HepG2 (cell line): ENCODE measurements at regions not wholly inside any gene's neighbourhood (a gene's known extent, or its start where the extent isn't known, plus 50 kb on each side); places are given as distances from the start of the nearest gene placed in this dataset.

Experiments
- ATAC-seq: fragments of 200-7000 bp; cut with Tn5 transposase; 3 replicates; pipeline ENCODE4 v1.9.1; 2020; ENCODE audit warnings: mild to moderate bottlenecking, moderate library complexity
- BruUV-seq: library from RNA; stranded (reverse); fragments of 400-500 nt; replicated peaks from 2 replicates; lab custom pipeline; 2021; lab: Mats Ljungman, UMichigan
- CTCF ChIA-PET: fragments of 300-600 bp; formaldehyde crosslinking; extraction: SDS; loops from one replicate; lab custom pipeline; 2021; ENCODE audit warnings: low total read pairs, inconsistent platforms, low intra/inter-chr PET ratio; lab: Yijun Ruan, JAX
- POLR2A ChIA-PET: fragments of 350-600 bp; sonication (Branson Sonifier 250); formaldehyde crosslinking; loops from one replicate; lab custom pipeline; 2020; ENCODE audit warnings: antibody characterized with exemption, inconsistent platforms; lab: Yijun Ruan, JAX
- DNase-seq: peaks from one replicate; pipeline ENCODE4 v3.0.0-alpha.2; 2015; ENCODE audit warnings: low spot score
- FAIRE-seq: peaks from 3 replicates; lab custom pipeline; 2011; peaks lifted over from hg19 to GRCh38; lab: Jason Lieb, UNC
- H2AFZ ChIP-seq: one replicate; pipeline ENCODE4 v1.6.1; 2011; ENCODE audit warnings: low read length, inconsistent platforms
- H3K27ac ChIP-seq: fragments of 300-600 bp; 3 replicates; pipeline ENCODE4 v1.8.0; 2011; ENCODE audit warnings: mixed run types, mild to moderate bottlenecking, mixed read lengths, low read length, inconsistent platforms; ENCODE audit not compliant: insufficient read depth; ENCODE audit errors: extremely low read length
- H3K27me3 ChIP-seq, 2 experiments: fragments of 200-600 bp in 1 of 2; 2 replicates in 1 of 2; 3 replicates in 1 of 2; pipeline versions ENCODE4 v1.6.0 to v1.8.0; 2011; ENCODE audit warnings: low read length in 2 of 2, mild to moderate bottlenecking in 2 of 2, moderate library complexity in 2 of 2, inconsistent platforms in 1 of 2; ENCODE audit not compliant: insufficient read depth in 2 of 2, control insufficient read depth in 1 of 2
- H3K36me3 ChIP-seq, 2 experiments: fragments of 200-600 bp in 1 of 2; replicated peaks in 1 of 2; 2 replicates in 1 of 2; 3 replicates in 1 of 2; pipeline versions ENCODE4 v1.5.1 to v1.8.0; 2011; ENCODE audit warnings: low read length in 2 of 2, inconsistent platforms in 1 of 2; ENCODE audit not compliant: insufficient read depth in 2 of 2, control insufficient read depth in 1 of 2
- H3K4me1 ChIP-seq: 2 replicates; pipeline ENCODE4 v1.5.1; 2012; ENCODE audit warnings: low read length, inconsistent platforms; ENCODE audit not compliant: insufficient read depth
- H3K4me2 ChIP-seq: 2 replicates; pipeline ENCODE4 v1.6.0; 2011; ENCODE audit warnings: low read depth, low read length, inconsistent platforms
- H3K4me3 ChIP-seq, 3 experiments: fragments of 200-600 bp in 1 of 3; sonication (generic), shearing (Covaris generic) in 1 of 3; replicated peaks in 1 of 3; 2 replicates each; pipeline ENCODE4 v1.5.1; 2011 to 2016; ENCODE audit warnings: low read length in 3 of 3, inconsistent platforms in 2 of 3, low read depth in 2 of 3, mild to moderate bottlenecking in 2 of 3, control low read depth in 1 of 3, mixed read lengths in 1 of 3; ENCODE audit not compliant: insufficient read depth in 1 of 3
- H3K79me2 ChIP-seq: one replicate; pipeline ENCODE4 v1.6.1; 2011; ENCODE audit warnings: low read length, inconsistent platforms; ENCODE audit not compliant: insufficient read depth
- H3K9ac ChIP-seq: 2 replicates; pipeline ENCODE4 v1.6.0; 2011; ENCODE audit warnings: mild to moderate bottlenecking, low read depth, low read length, inconsistent platforms; ENCODE audit not compliant: insufficient read depth
- H3K9me3 ChIP-seq: 2 replicates; pipeline ENCODE4 v1.5.1; 2012; ENCODE audit warnings: mild to moderate bottlenecking, low read length
- H4K20me1 ChIP-seq: 2 replicates; pipeline ENCODE4 v1.6.0; 2011; ENCODE audit warnings: inconsistent platforms, mild to moderate bottlenecking, low read length, moderate library complexity; ENCODE audit not compliant: insufficient read depth
- HOXA5 ChIP-seq: sonication (generic); formaldehyde crosslinking; IDR thresholded peaks from 2 replicates; pipeline ENCODE4 v1.4.0; 2020; ENCODE audit warnings: missing genetic modification reagents
- KDM4B ChIP-seq: sonication (generic); formaldehyde crosslinking; IDR thresholded peaks from 2 replicates; pipeline ENCODE4 v1.4.0; 2020; ENCODE audit warnings: missing genetic modification reagents
- RORA ChIP-seq: sonication (generic); formaldehyde crosslinking; IDR thresholded peaks from 2 replicates; pipeline ENCODE4 v1.5.0; 2020; ENCODE audit warnings: mild to moderate bottlenecking, missing genetic modification reagents, moderate library complexity
- TBX2 ChIP-seq: sonication (generic); formaldehyde crosslinking; IDR thresholded peaks from 2 replicates; pipeline ENCODE4 v1.5.0; 2020; ENCODE audit warnings: missing genetic modification reagents, mild to moderate bottlenecking, borderline replicate concordance
- ZFY ChIP-seq: sonication (generic); formaldehyde crosslinking; IDR thresholded peaks from 2 replicates; pipeline ENCODE4 v1.4.0; 2020; ENCODE audit warnings: missing genetic modification reagents
- ZNF138 ChIP-seq: sonication (generic); formaldehyde crosslinking; IDR thresholded peaks from 2 replicates; pipeline ENCODE4 v1.5.0; 2020; ENCODE audit warnings: mild to moderate bottlenecking, low read depth, missing genetic modification reagents
- ZNF484 ChIP-seq: sonication (generic); formaldehyde crosslinking; IDR thresholded peaks from 2 replicates; pipeline ENCODE4 v1.5.1; 2020; ENCODE audit warnings: mild to moderate bottlenecking, low read depth, missing genetic modification reagents, borderline replicate concordance
- ZSCAN9 ChIP-seq: IDR thresholded peaks from 2 replicates; pipeline ENCODE4 v1.6.1; 2016; ENCODE audit warnings: borderline replicate concordance
- WGBS: methylation state at CpG from one replicate; pipeline ENCODE4 v1.1.6; 2017; ENCODE audit warnings: low lambda C conversion rate; 5-methylcytosine and 5-hydroxymethylcytosine counted together
- in situ Hi-C: cut with HindIII; loops from 2 replicates; pipeline ENCODE4 v1.10.0; 2017; ENCODE audit warnings: low pct_unique_long_range_greater_than_20kb; ENCODE audit not compliant: extremely low pct_ligation_motif_present
- intact Hi-C: fragments of 100-400 bp; cut with micrococcal nuclease; formaldehyde crosslinking; loops from one replicate; pipeline ENCODE4 v1.10.0; 2022; ENCODE audit not compliant: unreplicated experiment
- TF ChIP-seq, protein P1 (sequence below): sonication (generic); formaldehyde crosslinking; IDR thresholded peaks from 2 replicates; pipeline ENCODE4 v1.5.0; 2020; ENCODE audit warnings: mild to moderate bottlenecking, missing genetic modification reagents

- CTCF ChIA-PET: no interaction called here
- Histone ChIP-seq H3K36me3 (no peaks in the 10 kb centered on the region), H3K79me2 (no peaks in the 10 kb centered on the region), H3K4me2 (peak overlapping the region; percentile 84; the same call in 1 of the 2 replicates)
- TF ChIP-seq ZFY (CRISPR knock-in tag) (no peak), TBX2 (0 out of 2 replicates have a peak, but pooled peaks have one; percentile 20), ZNF138 (0 out of 2 replicates have a peak, but pooled peaks have one; percentile 34), KDM4B (no peak), ZNF484 (no peak), HOXA5 (no peak), ZSCAN9 (CRISPR knock-in tag) (no peak), RORA (CRISPR knock-in tag) (no peak)
- TF ChIP-seq, protein P1, sequence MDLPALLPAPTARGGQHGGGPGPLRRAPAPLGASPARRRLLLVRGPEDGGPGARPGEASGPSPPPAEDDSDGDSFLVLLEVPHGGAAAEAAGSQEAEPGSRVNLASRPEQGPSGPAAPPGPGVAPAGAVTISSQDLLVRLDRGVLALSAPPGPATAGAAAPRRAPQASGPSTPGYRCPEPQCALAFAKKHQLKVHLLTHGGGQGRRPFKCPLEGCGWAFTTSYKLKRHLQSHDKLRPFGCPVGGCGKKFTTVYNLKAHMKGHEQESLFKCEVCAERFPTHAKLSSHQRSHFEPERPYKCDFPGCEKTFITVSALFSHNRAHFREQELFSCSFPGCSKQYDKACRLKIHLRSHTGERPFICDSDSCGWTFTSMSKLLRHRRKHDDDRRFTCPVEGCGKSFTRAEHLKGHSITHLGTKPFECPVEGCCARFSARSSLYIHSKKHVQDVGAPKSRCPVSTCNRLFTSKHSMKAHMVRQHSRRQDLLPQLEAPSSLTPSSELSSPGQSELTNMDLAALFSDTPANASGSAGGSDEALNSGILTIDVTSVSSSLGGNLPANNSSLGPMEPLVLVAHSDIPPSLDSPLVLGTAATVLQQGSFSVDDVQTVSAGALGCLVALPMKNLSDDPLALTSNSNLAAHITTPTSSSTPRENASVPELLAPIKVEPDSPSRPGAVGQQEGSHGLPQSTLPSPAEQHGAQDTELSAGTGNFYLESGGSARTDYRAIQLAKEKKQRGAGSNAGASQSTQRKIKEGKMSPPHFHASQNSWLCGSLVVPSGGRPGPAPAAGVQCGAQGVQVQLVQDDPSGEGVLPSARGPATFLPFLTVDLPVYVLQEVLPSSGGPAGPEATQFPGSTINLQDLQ (CRISPR knock-in tag): no peak
- TF ChIP-seq, all 625 proteins: peak for 2
- peaks cover 59% of the 10 kb centered on the region for H3K4me1 ChIP-seq
- FAIRE-seq (no peak), ATAC-seq (no peak), DNase-seq (no peak)
- peak overlapping the region; percentile 70 for H3K9ac ChIP-seq
- H3K4me3 ChIP-seq: 0 out of 6 replicates have a peak overlapping the region, but pooled peaks of 1 of the 3 experiments have one; percentile 56
- POLR2A ChIA-PET: interaction anchor here (0.8 to 2.1 kb wide), 3 partner anchors 19 to 123 kb away, joined by 3 to 14 read pairs (median 9); partner anchors contain the start of genes SLC38A6 and TRMT5
- no TSS peak for BruUV-seq
- no peaks in the 10 kb centered on the region for H3K9me3 ChIP-seq
- H3K27ac ChIP-seq: peak overlapping the region; percentile 87
- intact Hi-C loops (loop anchor here (5.0 kb wide), 2 partner anchors 148 to 372 kb away; partner anchors contain the start of gene MNAT1), in situ Hi-C loops (loop anchor here (10.0 kb wide), 1 partner anchor 480 kb away; no protein-coding TSS in a partner anchor)
- H4K20me1 ChIP-seq: no peaks in the 10 kb centered on the region
- no peaks in the 10 kb centered on the region for H3K27me3 ChIP-seq
- H2AFZ ChIP-seq: no peak overlapping the region
- WGBS: 84% methylated on average over 3 of the region's 3 CpGs
These were observed 123.3 kb downstream of the SLC38A6 start for GRCh38 chr14:61104358-61104757.
